Body of pancreas (tissue), 4 donors: ENCODE measurements at regions not wholly inside any gene's neighbourhood (a gene's known extent, or its start where the extent isn't known, plus 50 kb on each side); places are given as distances from the start of the nearest gene placed in this dataset.

Source experiments
- ATAC-seq: fragments of 150-250 bp; one replicate; pipeline ENCODE4 v1.9.1; 2016
- DNase-seq, 4 donors: peaks; one replicate each; pipeline ENCODE4 v3.0.0-alpha.2; 2019
- H3K27ac ChIP-seq, 4 donors: fragments of 200-600 bp; sonication (generic); 1 replicate in 3 of 4; 2 replicates in 1 of 4; pipeline versions ENCODE4 v1.5.1 to v1.6.1; 2016 to 2019; ENCODE audit warnings: mild to moderate bottlenecking in 1 of 4, mixed read lengths in 1 of 4, moderate library complexity in 1 of 4
- H3K27me3 ChIP-seq, 2 donors: fragments of 200-600 bp; sonication (generic); one replicate each; pipeline ENCODE4 v1.6.0; 2016; ENCODE audit warnings: mild to moderate bottlenecking in 1 of 2
- H3K36me3 ChIP-seq, 2 donors: fragments of 200-600 bp; sonication (generic); replicated peaks in 1 of 2; 2 replicates each; pipeline ENCODE4 v1.5.1; 2016; ENCODE audit warnings: low read depth in 2 of 2; ENCODE audit not compliant: insufficient read depth in 1 of 2
- H3K4me1 ChIP-seq: fragments of 200-600 bp; sonication (generic); one replicate; pipeline ENCODE4 v1.6.0; 2016
- H3K4me3 ChIP-seq, 2 donors: fragments of 200-600 bp; sonication (generic); 1 replicate in 1 of 2; 2 replicates in 1 of 2; pipeline ENCODE4 v1.5.1; 2016 to 2019
- H3K9me3 ChIP-seq, 3 donors: fragments of 200-600 bp; sonication (generic); 1 replicate in 2 of 3; 2 replicates in 1 of 3; pipeline ENCODE4 v1.5.1; 2016
- POLR2A ChIP-seq, 3 donors: fragments of 450-650 bp; IDR thresholded peaks; one replicate each; pipeline ENCODE4 v1.6.1; 2016; ENCODE audit warnings: antibody characterized with exemption in 3 of 3, mild to moderate bottlenecking in 2 of 3
- WGBS, 2 donors: methylation state at CpG; one replicate each; pipeline ENCODE4 v1.1.5; 2017; 5-methylcytosine and 5-hydroxymethylcytosine counted together
- intact Hi-C: fragments of 100-400 bp; cut with DNase I; formaldehyde crosslinking; loops from one replicate; pipeline ENCODE4 v1.15.1; 2023
- TF ChIP-seq, protein P1 (sequence below), 7 experiments: fragments of 450-650 bp in 4 of 7; fragments of 200-600 bp in 3 of 7; sonication (generic) in 3 of 7; IDR thresholded peaks; one replicate each; pipeline ENCODE4 v1.5.1; 2016 to 2019; ENCODE audit warnings: antibody characterized with exemption in 7 of 7

DNA sequence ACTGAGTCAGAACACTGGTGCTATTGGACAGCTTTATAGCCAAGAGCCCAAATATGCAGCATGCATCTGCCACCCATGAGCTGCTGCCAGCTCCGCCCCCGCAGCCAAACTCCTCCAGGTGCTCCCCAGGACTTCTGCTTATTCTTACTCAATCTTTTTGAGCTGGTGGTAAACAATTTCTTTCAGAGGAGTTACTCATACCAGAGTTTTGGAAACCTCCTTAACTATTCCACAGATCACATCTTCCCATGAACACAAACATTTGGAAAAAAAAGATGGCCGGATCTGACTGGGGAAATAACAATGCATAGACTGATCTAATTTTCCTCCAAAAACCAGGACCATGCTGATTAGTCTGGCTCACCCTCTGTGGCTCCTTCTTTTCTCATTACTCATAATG, 399.9 kb downstream of the GPM6A start:
- H3K27me3 ChIP-seq = no peaks in the 10 kb centered on the region
- no peaks in the 10 kb centered on the region for H3K9me3 ChIP-seq
- H3K27ac ChIP-seq = no peak overlapping the region
- 25 to 31% methylated on average over 3 of the region's 3 CpGs for WGBS, 2 donors
- no peaks in the 10 kb centered on the region for H3K36me3 ChIP-seq
- intact Hi-C loops = no loop called here
- ATAC-seq (no peak), DNase-seq (no peak)
- no peak overlapping the region for H3K4me3 ChIP-seq
- TF ChIP-seq, protein P1, sequence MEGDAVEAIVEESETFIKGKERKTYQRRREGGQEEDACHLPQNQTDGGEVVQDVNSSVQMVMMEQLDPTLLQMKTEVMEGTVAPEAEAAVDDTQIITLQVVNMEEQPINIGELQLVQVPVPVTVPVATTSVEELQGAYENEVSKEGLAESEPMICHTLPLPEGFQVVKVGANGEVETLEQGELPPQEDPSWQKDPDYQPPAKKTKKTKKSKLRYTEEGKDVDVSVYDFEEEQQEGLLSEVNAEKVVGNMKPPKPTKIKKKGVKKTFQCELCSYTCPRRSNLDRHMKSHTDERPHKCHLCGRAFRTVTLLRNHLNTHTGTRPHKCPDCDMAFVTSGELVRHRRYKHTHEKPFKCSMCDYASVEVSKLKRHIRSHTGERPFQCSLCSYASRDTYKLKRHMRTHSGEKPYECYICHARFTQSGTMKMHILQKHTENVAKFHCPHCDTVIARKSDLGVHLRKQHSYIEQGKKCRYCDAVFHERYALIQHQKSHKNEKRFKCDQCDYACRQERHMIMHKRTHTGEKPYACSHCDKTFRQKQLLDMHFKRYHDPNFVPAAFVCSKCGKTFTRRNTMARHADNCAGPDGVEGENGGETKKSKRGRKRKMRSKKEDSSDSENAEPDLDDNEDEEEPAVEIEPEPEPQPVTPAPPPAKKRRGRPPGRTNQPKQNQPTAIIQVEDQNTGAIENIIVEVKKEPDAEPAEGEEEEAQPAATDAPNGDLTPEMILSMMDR (IDR thresholded peaks at IDR 0.05) = no peak
- TF ChIP-seq POLR2A (IDR thresholded peaks at IDR 0.05) = no peak
- no peaks in the 10 kb centered on the region for H3K4me1 ChIP-seq

DNA sequence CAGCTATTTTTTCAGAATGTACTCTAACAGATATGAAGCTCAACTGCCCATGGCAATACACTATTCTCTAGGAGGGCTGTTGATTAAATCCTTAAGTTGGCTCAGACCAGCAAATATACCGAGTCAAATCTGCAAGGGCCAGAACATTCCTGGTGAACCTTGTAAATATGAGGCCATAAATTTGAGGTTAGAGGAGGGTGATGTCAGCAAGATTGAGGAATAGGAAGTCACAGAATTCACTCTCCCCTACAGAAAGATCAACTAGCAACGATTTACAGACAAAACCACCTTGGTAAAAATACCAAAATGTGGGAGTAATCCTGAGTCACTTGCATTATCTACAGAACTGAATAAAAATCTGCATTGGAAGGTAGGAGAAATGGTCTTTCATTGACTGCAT, 399.3 kb downstream of the GPM6A start:
- intact Hi-C loops = no loop called here
- Histone ChIP-seq H3K27me3 (no peaks in the 10 kb centered on the region), H3K36me3 (no peaks in the 10 kb centered on the region), H3K4me1 (no peaks in the 10 kb centered on the region), H3K9me3 (no peaks in the 10 kb centered on the region), H3K27ac (no peak overlapping the region), H3K4me3 (no peak overlapping the region)
- 23 to 35% methylated on average over 2 of the region's 2 CpGs for WGBS, 2 donors
- TF ChIP-seq, protein P1 (IDR thresholded peaks at IDR 0.05) = no peak
- no peak for TF ChIP-seq POLR2A (IDR thresholded peaks at IDR 0.05)
- ATAC-seq (no peak), DNase-seq (no peak)

DNA sequence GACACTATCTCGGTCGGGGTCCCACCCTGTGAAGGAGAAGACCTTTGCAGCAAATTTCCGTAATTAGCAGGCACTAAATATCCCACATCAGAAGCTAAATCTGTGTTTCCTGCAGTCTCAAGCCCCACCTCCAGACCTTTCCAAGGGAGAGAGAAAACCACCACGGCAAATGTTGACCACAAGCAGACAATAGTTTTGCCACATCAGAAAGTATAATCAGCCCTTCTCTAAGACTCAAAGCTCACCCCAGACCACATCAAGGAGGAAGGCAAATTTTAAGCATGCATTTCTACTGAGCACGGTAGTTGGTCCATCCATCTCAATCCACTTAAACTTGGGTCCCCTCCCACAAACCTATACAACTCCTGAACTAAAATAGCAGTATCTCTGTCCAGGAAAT, 398.5 kb downstream of the GPM6A start:
- intact Hi-C loops = no loop called here
- H3K27ac ChIP-seq = no peak overlapping the region
- DNase-seq (no peak), ATAC-seq (no peak)
- H3K4me1 ChIP-seq = no peaks in the 10 kb centered on the region
- no peaks in the 10 kb centered on the region for H3K36me3 ChIP-seq
- H3K4me3 ChIP-seq = no peak overlapping the region
- no peak for TF ChIP-seq POLR2A (IDR thresholded peaks at IDR 0.05)
- TF ChIP-seq, protein P1 (IDR thresholded peaks at IDR 0.05) = no peak
- 58 to 66% methylated on average over 5 of the region's 5 CpGs for WGBS, 2 donors
- no peaks in the 10 kb centered on the region for H3K27me3 ChIP-seq
- no peaks in the 10 kb centered on the region for H3K9me3 ChIP-seq

DNA sequence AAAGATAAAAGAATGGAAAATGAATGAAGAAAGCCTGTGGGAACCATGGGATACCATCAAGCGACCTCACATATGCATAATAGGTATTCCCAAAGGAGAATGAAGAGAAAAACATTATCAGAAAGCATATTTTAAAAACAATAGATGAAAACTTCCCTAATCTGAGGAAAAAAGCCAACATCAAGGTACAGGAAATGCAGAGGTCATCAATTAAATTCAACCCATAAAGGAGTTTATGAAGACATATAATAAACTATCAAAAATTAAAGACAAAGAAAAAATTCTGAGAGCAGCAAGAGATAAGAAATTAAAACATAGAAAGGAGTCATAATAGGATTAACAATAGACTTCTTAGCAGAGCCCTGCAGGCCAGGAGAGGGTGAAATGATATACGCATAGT, 397.5 kb downstream of the GPM6A start:
- no peaks in the 10 kb centered on the region for H3K27me3 ChIP-seq
- no peaks in the 10 kb centered on the region for H3K4me1 ChIP-seq
- DNase-seq = no peak
- ATAC-seq = no peak
- H3K36me3 ChIP-seq = no peaks in the 10 kb centered on the region
- TF ChIP-seq, protein P1 (IDR thresholded peaks at IDR 0.05) = no peak
- no peak for TF ChIP-seq POLR2A (IDR thresholded peaks at IDR 0.05)
- WGBS, 2 donors = 56 to 63% methylated on average over 2 of the region's 2 CpGs
- H3K9me3 ChIP-seq = no peaks in the 10 kb centered on the region
- intact Hi-C loops = no loop called here
- H3K27ac ChIP-seq = no peak overlapping the region
- no peak overlapping the region for H3K4me3 ChIP-seq

DNA sequence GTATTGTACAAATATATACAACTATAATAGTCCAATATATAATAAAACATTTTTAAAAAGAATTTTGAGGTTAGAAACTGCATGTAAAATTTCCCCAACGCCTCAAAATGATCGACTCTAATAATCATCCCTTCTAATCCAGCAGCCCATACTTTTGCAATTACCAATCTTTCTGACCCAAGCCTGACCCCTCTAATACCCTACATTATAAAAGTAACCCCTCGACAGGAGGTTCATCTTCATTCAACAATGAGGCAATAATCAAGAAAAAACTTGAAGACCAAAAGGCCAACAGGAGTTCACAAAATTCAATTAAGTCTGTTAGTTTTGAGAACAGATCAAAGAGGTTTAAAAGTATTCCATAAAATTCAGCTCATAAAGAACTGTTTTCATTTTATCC, 393.5 kb downstream of the GPM6A start:
- intact Hi-C loops = no loop called here

More for the DNA sequence above, 393.5 kb downstream of the GPM6A start:
- DNase-seq (no peak), ATAC-seq (no peak)
- no peaks in the 10 kb centered on the region for H3K9me3 ChIP-seq
- 60 to 63% methylated on average over 3 of the region's 3 CpGs for WGBS, 2 donors
- H3K27me3 ChIP-seq = no peaks in the 10 kb centered on the region
- no peaks in the 10 kb centered on the region for H3K4me1 ChIP-seq
- no peak overlapping the region for H3K27ac ChIP-seq
- TF ChIP-seq POLR2A (IDR thresholded peaks at IDR 0.05) = no peak
- TF ChIP-seq, protein P1 (IDR thresholded peaks at IDR 0.05) = no peak
- no peaks in the 10 kb centered on the region for H3K36me3 ChIP-seq
- H3K4me3 ChIP-seq = no peak overlapping the region
